T-helper 17 cell (primary cell): ENCODE measurements at regions not wholly inside any gene's neighbourhood (a gene's known extent, or its start where the extent isn't known, plus 50 kb on each side); places are given as distances from the start of the nearest gene placed in this dataset.

Source experiments
- ATAC-seq: fragments of 150-1000 bp; cut with Tn5 transposase; 2 replicates; pipeline ENCODE4 v1.10.0; 2021; ENCODE audit warnings: mild to moderate bottlenecking, moderate library complexity
- DNase-seq, 3 donors: peaks; one replicate each; pipeline versions ENCODE4 v3.0.0 to v3.0.0-alpha.2; 2020 to 2021
- H3K9me3 ChIP-seq: one replicate; pipeline ENCODE4 v1.7.0; 2013; ENCODE audit warnings: low read length, mild to moderate bottlenecking; ENCODE audit not compliant: control insufficient read depth, poor library complexity, severe bottlenecking
- H3K27ac Mint-ChIP-seq: one replicate; pipeline ENCODE4 v1.8.0; 2022; ENCODE audit warnings: mild to moderate bottlenecking, moderate library complexity, mixed read lengths
- H3K27me3 Mint-ChIP-seq: one replicate; pipeline ENCODE4 v1.8.0; 2022; ENCODE audit warnings: mixed read lengths
- H3K36me3 Mint-ChIP-seq: one replicate; pipeline ENCODE4 v1.8.0; 2022; ENCODE audit warnings: low read depth, mixed read lengths
- H3K4me1 Mint-ChIP-seq: one replicate; pipeline ENCODE4 v1.8.0; 2022; ENCODE audit warnings: mild to moderate bottlenecking, mixed read lengths
- H3K4me3 Mint-ChIP-seq: one replicate; pipeline ENCODE4 v1.8.0; 2022; ENCODE audit warnings: mild to moderate bottlenecking, moderate library complexity, mixed read lengths

DNA sequence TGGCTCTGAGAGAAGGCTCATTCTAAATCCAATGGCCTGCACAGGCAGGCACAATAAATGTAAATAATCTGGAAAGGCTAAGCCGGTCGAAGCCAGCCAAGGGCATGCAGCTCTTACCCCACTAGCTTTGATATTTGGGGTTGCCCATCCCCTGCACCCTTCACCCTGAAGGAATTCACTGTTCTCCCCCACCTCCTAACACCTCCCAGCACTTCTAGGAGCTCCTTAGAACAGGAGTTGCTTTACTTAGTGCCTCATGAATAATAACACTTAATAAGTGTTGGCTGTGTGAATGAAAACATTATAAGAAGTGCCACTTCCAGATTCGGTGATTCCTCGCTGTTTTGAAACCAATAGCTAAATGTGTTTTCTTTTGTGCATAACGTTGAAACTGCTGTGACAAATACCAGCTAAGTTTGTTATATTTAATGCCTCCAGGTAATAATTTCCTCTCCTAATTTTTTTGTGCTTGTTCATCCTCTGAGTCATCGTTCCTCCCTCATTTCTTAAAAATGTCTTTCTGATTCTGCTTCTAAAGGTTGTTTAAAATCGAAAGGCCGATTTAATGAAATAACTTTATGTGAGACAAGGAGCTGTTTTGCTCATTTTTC lies 458.8 kb downstream of the METTL4 start:
- Mint-ChIP-seq H3K4me3 (no peak overlapping the region), H3K36me3 (no peaks in the 10 kb centered on the region), H3K27me3 (peaks cover 45% of the 10 kb centered on the region), H3K4me1 (no peaks in the 10 kb centered on the region), H3K27ac (no peak overlapping the region)
- H3K9me3 ChIP-seq, result no peaks in the 10 kb centered on the region
- DNase-seq, result no peak
- no peak for ATAC-seq

DNA sequence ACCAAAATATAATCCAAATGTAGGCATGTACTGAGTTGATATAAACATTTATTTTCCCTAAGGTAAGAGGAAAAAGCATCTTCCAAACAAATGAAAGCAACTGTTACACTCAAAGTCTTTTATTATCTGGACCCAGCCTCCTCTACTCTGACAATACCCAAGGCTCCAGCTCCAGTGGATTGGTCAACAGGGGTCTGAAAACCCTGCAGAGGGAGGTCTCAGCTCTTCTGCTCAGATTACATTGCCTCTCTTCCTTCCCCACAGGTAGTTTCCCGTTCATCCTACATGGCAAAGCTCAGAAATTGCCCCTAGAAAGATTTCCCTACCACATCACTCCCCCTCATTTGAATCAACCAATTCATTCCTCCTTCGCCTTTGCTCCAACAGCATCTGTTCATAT lies 457.0 kb downstream of the METTL4 start:
- no peak for DNase-seq
- H3K27ac Mint-ChIP-seq, result no peak overlapping the region

DNA sequence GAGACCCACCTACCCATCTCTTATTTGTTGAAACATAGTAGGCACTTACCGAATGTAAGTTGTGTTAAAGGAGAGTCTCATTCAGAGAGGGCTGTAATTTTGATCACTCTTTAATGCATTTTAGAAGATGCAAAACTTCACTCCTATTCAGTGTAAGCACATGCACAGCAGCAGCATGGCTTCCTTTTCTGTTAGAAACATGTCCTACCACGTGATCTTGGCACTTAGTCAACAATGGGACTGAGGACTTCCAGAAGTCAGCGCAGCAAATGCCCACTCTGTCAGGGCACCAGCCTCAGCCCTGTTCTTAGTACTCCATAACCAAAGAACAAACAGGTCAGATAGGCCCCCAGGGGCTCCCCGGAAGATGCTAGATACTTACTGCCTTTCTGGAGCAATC lies 456.5 kb downstream of the METTL4 start:
- H3K9me3 ChIP-seq, result no peaks in the 10 kb centered on the region
- DNase-seq (no peak), ATAC-seq (no peak)
- no peak overlapping the region for H3K27ac Mint-ChIP-seq
- H3K4me1 Mint-ChIP-seq, result no peaks in the 10 kb centered on the region
- H3K27me3 Mint-ChIP-seq, result peaks cover 39% of the 10 kb centered on the region
- no peak overlapping the region for H3K4me3 Mint-ChIP-seq
- H3K36me3 Mint-ChIP-seq, result no peaks in the 10 kb centered on the region

More for the DNA sequence above, 457.0 kb downstream of the METTL4 start:
- no peaks in the 10 kb centered on the region for H3K4me1 Mint-ChIP-seq
- ATAC-seq, result no peak
- no peaks in the 10 kb centered on the region for H3K36me3 Mint-ChIP-seq
- no peak overlapping the region for H3K4me3 Mint-ChIP-seq
- peaks cover 41% of the 10 kb centered on the region for H3K27me3 Mint-ChIP-seq
- H3K9me3 ChIP-seq, result no peaks in the 10 kb centered on the region

DNA sequence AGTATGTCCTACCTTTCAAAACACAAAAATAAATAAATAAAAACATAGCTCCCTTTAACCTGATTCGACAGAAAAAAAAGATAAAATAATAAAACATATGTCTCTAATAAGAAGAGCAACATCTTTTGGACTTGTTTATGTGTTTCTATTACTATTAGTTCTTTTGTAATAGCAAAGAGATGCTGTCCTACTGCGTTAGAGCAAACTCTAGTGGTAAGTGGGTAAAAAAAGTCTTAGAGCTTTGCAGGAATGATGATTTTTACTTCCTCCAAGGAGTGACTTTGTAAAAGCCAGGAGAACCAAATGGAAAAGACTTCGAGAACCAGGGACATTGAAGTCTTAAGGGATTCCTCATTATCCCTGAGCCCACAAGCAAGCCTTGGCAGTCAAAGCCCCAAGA lies 450.1 kb downstream of the METTL4 start:
- Mint-ChIP-seq H3K4me3 (no peak overlapping the region), H3K27ac (no peak overlapping the region), H3K27me3 (peaks cover 4% of the 10 kb centered on the region), H3K4me1 (no peaks in the 10 kb centered on the region), H3K36me3 (no peaks in the 10 kb centered on the region)
- DNase-seq (no peak), ATAC-seq (no peak)
- H3K9me3 ChIP-seq, result no peaks in the 10 kb centered on the region

DNA sequence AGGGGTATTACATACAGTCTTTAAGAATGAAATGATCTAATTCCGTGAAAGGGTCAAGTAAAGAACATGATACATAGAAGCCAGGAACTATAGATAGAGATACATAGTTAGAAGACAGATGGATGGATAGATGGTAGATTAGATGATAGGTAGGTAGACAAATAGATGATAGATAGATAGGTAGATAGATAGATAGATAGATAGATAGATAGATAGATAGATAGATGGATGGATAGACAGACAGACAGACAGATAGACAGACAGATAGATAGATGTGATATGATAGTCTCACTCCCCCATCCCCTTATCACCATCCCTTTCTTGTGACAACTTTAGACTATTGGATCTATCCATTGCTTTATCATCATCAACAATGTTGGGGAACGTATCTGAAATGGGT lies 448.2 kb downstream of the METTL4 start:
- Mint-ChIP-seq H3K4me3 (no peak overlapping the region), H3K27ac (no peak overlapping the region), H3K27me3 (no peaks in the 10 kb centered on the region), H3K4me1 (no peaks in the 10 kb centered on the region), H3K36me3 (no peaks in the 10 kb centered on the region)
- ATAC-seq (no peak), DNase-seq (no peak)
- no peaks in the 10 kb centered on the region for H3K9me3 ChIP-seq

DNA sequence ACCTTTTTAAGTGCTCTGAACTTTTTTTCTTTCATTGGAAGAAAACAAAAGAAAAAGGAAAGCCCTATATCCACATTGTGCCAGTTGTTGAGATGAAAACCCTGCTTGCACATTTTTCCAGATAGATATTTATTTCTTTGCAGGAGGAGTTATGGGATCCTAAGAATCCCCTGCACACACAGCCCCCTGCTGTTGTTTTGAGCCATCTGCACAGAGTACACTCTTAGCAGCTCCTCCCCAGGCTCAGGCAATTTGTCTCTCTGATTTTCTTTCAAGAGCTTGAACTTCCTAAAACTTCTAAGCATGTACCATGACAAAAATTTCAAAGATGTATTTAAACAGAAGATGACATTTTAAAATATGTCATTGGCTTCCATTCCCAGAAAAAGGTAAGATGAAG lies 436.9 kb downstream of the METTL4 start:
- Mint-ChIP-seq H3K27ac (no peak overlapping the region), H3K4me1 (no peaks in the 10 kb centered on the region), H3K27me3 (peaks cover 19% of the 10 kb centered on the region), H3K4me3 (no peak overlapping the region), H3K36me3 (peaks cover 2% of the 10 kb centered on the region)
- ATAC-seq (no peak), DNase-seq (no peak)
- H3K9me3 ChIP-seq, result no peaks in the 10 kb centered on the region

DNA sequence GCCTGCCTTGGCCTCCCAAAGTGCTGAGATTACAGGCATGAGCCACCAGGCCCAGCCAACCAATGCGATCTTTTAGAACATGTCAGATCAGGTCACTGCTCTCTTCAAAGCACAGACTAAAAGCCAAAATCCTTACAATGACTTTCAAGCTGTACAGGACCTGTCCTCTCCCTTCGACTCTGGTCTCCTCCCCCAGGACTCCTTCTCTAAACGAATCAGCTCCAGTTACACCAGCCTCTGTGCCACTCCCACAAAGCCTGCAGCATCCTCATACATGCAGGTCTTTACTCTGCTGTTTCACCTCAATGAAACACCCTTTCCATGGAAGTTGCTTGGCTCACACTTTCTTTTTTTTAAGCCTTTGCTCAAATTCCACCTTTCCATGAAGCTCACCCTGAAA lies 436.0 kb downstream of the METTL4 start:
- Mint-ChIP-seq H3K36me3 (peaks cover 2% of the 10 kb centered on the region), H3K4me1 (no peaks in the 10 kb centered on the region), H3K27ac (no peak overlapping the region), H3K4me3 (no peak overlapping the region), H3K27me3 (peaks cover 12% of the 10 kb centered on the region)
- no peaks in the 10 kb centered on the region for H3K9me3 ChIP-seq
- ATAC-seq, result no peak
- no peak for DNase-seq

DNA sequence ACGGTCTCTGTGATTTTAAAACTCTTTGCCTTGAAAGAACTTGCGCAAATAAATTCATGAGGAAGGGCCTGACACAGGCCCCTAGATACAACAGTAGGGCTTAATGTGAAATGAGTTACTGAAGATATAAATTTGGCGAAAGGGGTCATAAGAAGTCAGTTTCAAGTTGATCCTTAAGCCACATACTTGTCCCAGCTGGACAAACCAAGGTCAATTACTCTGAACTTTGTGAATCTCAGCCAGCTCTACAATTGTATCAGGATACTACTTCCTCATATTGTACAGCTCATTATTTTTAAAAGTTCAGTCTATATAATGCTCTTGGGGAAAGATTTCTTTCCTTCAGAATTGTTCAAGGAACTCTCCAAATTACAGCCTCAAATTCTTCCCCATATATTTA lies 432.8 kb downstream of the METTL4 start:
- H3K4me1 Mint-ChIP-seq, result no peaks in the 10 kb centered on the region
- no peaks in the 10 kb centered on the region for H3K9me3 ChIP-seq
- no peak overlapping the region for H3K4me3 Mint-ChIP-seq
- H3K27me3 Mint-ChIP-seq, result peaks cover 18% of the 10 kb centered on the region
- ATAC-seq (no peak), DNase-seq (no peak)
- no peak overlapping the region for H3K27ac Mint-ChIP-seq
- H3K36me3 Mint-ChIP-seq, result peaks cover 2% of the 10 kb centered on the region

DNA sequence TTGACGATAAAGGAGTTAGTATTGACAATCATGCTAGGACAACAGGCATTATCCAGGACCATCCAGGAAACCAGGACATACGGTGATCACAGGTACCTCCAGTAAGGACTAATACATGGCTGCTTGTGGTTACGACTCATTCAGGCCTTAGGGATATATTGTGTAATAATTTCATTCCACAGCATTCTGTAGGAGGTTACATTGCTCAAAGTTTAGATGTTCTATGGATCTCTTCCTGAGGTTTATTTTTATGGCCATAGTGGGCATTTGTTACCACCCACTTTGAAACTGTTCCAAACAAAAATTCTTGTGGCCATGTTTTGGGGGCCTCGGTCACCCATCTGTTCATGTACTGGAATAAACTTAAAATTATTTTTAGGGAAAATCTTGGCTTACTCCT lies 431.6 kb downstream of the METTL4 start:
- Mint-ChIP-seq H3K4me3 (no peak overlapping the region), H3K27ac (no peak overlapping the region), H3K27me3 (peaks cover 18% of the 10 kb centered on the region), H3K4me1 (no peaks in the 10 kb centered on the region), H3K36me3 (peaks cover 2% of the 10 kb centered on the region)
- no peak for DNase-seq
- no peak for ATAC-seq
- no peaks in the 10 kb centered on the region for H3K9me3 ChIP-seq

DNA sequence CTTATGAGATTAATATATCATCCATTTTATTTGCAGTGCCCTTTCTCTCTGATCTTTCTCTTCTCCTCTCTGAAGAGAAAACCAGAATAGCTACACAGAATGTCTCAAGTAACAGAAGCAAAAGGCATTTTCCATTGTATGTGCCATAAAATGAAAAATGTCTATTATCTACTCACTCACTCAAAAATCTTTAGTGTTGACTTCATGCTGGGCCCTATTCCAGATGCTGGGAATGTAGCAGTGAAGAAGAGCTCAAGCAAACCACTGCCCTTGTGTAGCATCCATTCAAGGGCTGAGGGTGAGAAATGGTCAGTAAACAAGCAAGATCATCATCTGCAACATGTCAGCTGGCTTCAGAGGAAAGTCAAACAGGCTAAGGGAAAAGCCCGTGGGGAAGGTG lies 427.7 kb downstream of the METTL4 start:
- H3K9me3 ChIP-seq, result no peaks in the 10 kb centered on the region
- Mint-ChIP-seq H3K27ac (no peak overlapping the region), H3K36me3 (no peaks in the 10 kb centered on the region), H3K27me3 (peaks cover 28% of the 10 kb centered on the region), H3K4me1 (no peaks in the 10 kb centered on the region), H3K4me3 (no peak overlapping the region)
- DNase-seq (no peak), ATAC-seq (no peak)

DNA sequence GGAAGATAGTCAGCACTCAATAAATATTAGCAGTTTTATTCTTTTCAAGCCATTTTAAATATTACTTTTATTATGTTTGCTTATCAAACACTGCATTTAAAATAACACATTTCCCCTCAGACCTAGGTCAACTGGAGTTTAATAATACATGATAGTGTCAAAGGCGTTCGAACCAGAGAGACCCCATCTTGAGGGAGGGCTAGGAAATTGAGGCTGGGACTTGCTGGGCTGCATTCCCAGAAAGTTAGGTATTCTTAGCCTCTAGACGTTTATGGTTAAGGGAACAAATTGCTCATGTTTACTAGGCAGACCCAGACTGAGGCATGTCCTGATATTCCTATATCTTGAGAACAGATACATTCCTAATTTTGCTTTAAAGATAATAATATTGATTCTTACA lies 426.5 kb downstream of the METTL4 start:
- no peak overlapping the region for H3K27ac Mint-ChIP-seq
- H3K36me3 Mint-ChIP-seq, result no peaks in the 10 kb centered on the region
- no peaks in the 10 kb centered on the region for H3K4me1 Mint-ChIP-seq
- no peak overlapping the region for H3K4me3 Mint-ChIP-seq
- DNase-seq (no peak), ATAC-seq (no peak)
- peaks cover 28% of the 10 kb centered on the region for H3K27me3 Mint-ChIP-seq
- H3K9me3 ChIP-seq, result no peaks in the 10 kb centered on the region

DNA sequence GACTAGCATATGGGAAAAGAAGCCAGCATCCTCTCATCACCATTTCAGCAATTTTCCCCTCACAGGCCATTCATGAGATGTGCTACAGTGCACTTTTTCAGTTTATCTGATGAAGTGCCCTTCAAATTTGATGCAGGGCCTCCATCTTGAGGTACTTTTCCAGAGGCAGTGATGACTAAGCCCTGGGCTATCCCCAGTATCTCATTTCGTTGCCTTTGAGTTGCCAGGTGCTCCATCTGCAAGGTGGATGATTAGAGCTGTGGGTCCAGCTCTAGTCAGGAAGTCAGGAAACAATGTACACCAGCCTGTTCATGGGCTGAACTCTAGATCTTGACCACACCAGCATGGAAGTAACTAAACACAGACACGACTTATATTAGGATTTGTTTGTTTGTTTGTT lies 425.2 kb downstream of the METTL4 start:
- H3K27ac Mint-ChIP-seq, result no peak overlapping the region
- peaks cover 28% of the 10 kb centered on the region for H3K27me3 Mint-ChIP-seq
- H3K9me3 ChIP-seq, result no peaks in the 10 kb centered on the region
- H3K4me1 Mint-ChIP-seq, result no peaks in the 10 kb centered on the region
- no peak overlapping the region for H3K4me3 Mint-ChIP-seq
- no peak for ATAC-seq
- no peak for DNase-seq
- H3K36me3 Mint-ChIP-seq, result no peaks in the 10 kb centered on the region

DNA sequence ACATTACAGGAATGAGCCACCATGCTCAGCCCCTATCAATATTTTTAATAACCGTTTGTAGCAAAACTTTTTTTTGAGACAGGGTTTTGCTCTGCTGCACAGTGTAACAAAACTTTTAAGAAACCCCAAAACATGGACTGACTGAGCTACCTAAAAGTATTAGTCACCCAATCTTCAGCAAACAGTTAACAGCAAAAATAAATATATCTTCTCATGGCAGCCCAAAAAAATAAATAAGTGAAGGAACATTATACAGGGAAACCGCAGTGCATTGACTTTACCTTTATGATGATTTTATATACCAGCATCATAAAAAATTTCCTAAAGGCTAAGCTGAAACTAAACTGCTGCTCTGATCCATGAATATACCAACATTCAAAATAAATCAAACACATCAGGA lies 424.6 kb downstream of the METTL4 start:
- no peak for DNase-seq
- no peaks in the 10 kb centered on the region for H3K9me3 ChIP-seq
- Mint-ChIP-seq H3K27me3 (peaks cover 28% of the 10 kb centered on the region), H3K4me1 (no peaks in the 10 kb centered on the region), H3K36me3 (no peaks in the 10 kb centered on the region), H3K27ac (no peak overlapping the region), H3K4me3 (no peak overlapping the region)
- ATAC-seq, result no peak

DNA sequence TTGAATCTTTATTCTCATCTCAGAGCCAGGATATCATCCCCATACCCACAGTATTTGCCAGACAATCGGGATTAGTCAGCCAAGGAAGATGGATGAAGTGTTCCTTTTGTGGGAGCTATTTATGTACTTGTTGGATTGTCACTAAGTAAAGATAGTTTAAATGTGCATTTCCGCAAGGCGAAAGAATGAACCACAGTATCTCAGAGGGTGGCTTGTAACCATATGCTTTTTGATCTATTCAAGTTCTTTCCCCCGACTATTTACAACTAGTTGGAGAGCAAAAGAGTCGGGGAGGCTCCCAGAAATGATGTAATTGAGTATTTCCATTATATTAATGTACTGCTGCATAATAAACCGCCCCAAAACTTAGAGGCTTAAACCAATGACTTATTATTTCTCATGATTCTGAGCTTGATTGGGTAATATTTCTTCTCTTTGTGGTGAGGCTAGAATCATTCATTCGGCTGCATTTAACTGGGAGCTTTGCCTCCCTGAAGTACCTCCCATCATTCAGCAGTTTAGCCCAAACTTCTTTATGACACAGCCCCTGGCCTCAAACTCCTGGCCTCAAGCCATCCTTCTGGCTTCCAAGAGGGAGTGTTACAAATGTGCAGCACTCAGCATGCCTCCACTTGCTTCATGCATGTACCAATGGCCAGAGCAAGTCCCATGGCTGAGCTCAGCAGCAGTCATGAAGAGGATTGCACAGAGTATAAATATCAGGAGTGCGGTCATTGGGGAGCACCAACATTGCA lies 423.7 kb downstream of the METTL4 start:
- Mint-ChIP-seq H3K36me3 (no peaks in the 10 kb centered on the region), H3K4me1 (no peaks in the 10 kb centered on the region), H3K27me3 (peaks cover 28% of the 10 kb centered on the region), H3K4me3 (no peak overlapping the region), H3K27ac (no peak overlapping the region)
- no peaks in the 10 kb centered on the region for H3K9me3 ChIP-seq
- DNase-seq, result no peak
- ATAC-seq, result no peak
